GM12872 (cell line): ENCODE measurements at regions not wholly inside any gene's neighbourhood (a gene's known extent, or its start where the extent isn't known, plus 50 kb on each side); places are given as distances from the start of the nearest gene placed in this dataset.

Experiments
- CTCF ChIP-seq: IDR thresholded peaks from 3 replicates; pipeline ENCODE4 v1.5.1; 2011; ENCODE audit warnings: low read depth, mild to moderate bottlenecking, low read length, moderate library complexity; ENCODE audit not compliant: insufficient read depth

GRCh38 chr14:34041220-34041619 is 90.3 kb upstream of the EGLN3 start:
- no peak for TF ChIP-seq CTCF

- TF ChIP-seq CTCF = no peak
These were observed 89.9 kb upstream of the EGLN3 start for GRCh38 chr14:34040766-34041165.

- no peak for TF ChIP-seq CTCF
These were observed 88.7 kb upstream of the EGLN3 start for GRCh38 chr14:34039428-34040047.

GRCh38 chr14:34038358-34039057 is 87.6 kb upstream of the EGLN3 start:
- TF ChIP-seq CTCF = no peak

GRCh38 chr14:34036319-34036766 is 85.5 kb upstream of the EGLN3 start:
- TF ChIP-seq CTCF = no peak

GRCh38 chr14:34035934-34036250 is 85.0 kb upstream of the EGLN3 start:
- TF ChIP-seq CTCF = no peak

- no peak for TF ChIP-seq CTCF
These were observed 84.5 kb upstream of the EGLN3 start for GRCh38 chr14:34035177-34035933.
